RWPE1 (cell line): ENCODE measurements at regions not wholly inside any gene's neighbourhood (a gene's known extent, or its start where the extent isn't known, plus 50 kb on each side); places are given as distances from the start of the nearest gene placed in this dataset.

ENCODE experiments used
- CTCF ChIA-PET: fragments of 350-600 bp; sonication (Branson Sonifier 250); formaldehyde crosslinking; extraction: SDS; loops from one replicate; lab custom pipeline; 2021; lab: Yijun Ruan, JAX
- POLR2A ChIA-PET: fragments of 400-600 bp; formaldehyde crosslinking; extraction: SDS; loops from one replicate; lab custom pipeline; 2020; ENCODE audit warnings: antibody characterized with exemption; ENCODE audit not compliant: low non-redundant PET; lab: Yijun Ruan, JAX
- DNase-seq: peaks from one replicate; pipeline ENCODE4 v3.0.0; 2012; ENCODE audit warnings: low spot score
- H3K27ac ChIP-seq: fragments of 450-650 bp; 2 replicates; pipeline ENCODE4 v1.5.1; 2017
- TF ChIP-seq, protein P1 (sequence below): fragments of 450-650 bp; conservative IDR thresholded peaks from 2 replicates; pipeline ENCODE4 v1.5.1; 2017; ENCODE audit warnings: low read depth, mild to moderate bottlenecking

DNA sequence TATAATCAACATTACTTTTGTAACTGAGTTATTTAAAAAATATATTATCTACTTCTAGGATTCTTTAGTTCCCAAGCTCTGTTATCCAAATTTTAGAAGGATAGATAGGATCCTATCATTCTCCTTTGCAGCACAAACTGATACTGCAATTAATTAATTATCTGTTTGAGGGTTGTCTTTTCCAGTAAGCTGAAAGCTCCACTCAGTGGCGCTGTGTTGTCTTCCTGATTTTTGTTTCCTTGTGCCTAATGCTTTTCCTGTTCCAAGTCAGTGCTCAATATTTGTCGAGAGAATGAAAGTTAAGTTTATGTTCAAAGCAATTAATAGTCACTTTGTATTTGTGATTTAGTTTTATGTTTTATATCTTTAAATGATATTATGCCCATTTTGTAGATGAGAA is 107.4 kb upstream of the ANK2 start:
- TF ChIP-seq, protein P1, sequence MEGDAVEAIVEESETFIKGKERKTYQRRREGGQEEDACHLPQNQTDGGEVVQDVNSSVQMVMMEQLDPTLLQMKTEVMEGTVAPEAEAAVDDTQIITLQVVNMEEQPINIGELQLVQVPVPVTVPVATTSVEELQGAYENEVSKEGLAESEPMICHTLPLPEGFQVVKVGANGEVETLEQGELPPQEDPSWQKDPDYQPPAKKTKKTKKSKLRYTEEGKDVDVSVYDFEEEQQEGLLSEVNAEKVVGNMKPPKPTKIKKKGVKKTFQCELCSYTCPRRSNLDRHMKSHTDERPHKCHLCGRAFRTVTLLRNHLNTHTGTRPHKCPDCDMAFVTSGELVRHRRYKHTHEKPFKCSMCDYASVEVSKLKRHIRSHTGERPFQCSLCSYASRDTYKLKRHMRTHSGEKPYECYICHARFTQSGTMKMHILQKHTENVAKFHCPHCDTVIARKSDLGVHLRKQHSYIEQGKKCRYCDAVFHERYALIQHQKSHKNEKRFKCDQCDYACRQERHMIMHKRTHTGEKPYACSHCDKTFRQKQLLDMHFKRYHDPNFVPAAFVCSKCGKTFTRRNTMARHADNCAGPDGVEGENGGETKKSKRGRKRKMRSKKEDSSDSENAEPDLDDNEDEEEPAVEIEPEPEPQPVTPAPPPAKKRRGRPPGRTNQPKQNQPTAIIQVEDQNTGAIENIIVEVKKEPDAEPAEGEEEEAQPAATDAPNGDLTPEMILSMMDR = no peak
- ChIA-PET POLR2A (no interaction called here), CTCF (interaction anchor here (0.5 to 1.9 kb wide), 2 partner anchors 9 to 290 kb away, joined by 5 read pairs; no protein-coding TSS in a partner anchor)
- no peak for DNase-seq
- no peak overlapping the region for H3K27ac ChIP-seq

DNA sequence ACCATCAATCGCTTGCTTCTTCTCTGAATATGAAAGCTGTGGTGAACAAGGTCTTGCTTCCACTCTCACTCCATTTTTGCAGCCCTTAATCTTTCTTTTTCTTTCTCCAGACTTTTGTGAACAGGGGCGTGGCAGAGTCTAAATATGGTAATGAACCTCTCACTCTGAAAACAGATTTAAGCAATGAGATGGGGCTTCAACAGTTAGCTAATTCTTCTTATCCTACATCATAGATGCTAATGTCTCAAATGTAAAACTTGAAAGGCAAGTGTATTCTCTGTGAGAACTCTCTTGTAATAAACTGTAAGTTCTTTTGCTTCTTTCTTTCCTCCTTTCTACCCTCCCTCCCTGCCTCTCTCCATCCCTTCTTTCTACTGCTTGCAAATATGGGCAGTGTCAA is 106.5 kb upstream of the ANK2 start:
- no peak overlapping the region for H3K27ac ChIP-seq
- ChIA-PET POLR2A (no interaction called here), CTCF (interaction anchor here (1.9 kb wide), 1 partner anchor 8 kb away, joined by 5 read pairs; no protein-coding TSS in a partner anchor)
- TF ChIP-seq, protein P1 = no peak
- no peak for DNase-seq

DNA sequence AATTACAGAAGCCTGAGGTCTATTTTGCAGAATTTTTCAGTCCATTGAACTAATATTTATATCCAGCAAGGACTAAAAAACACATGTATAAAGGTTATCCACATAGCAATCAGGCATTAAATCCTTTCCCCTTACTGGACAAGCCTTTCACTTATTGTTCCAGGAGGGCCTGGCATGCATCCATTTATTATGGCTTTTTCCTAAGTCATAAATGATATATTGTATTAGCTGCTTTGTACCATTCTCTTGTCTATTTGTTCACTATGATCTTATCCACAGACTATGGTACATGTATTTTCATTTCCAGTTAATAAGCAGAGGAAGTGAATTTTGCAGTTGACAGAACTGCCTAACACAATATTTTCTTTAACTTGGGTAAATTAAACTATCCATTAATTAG is 105.4 kb upstream of the ANK2 start:
- H3K27ac ChIP-seq = no peak overlapping the region
- TF ChIP-seq, protein P1 = no peak
- POLR2A ChIA-PET = no interaction called here
- no peak for DNase-seq
- CTCF ChIA-PET = interaction anchor here (0.6 kb wide), 1 partner anchor 131 kb away, joined by 4 read pairs; no protein-coding TSS in a partner anchor

DNA sequence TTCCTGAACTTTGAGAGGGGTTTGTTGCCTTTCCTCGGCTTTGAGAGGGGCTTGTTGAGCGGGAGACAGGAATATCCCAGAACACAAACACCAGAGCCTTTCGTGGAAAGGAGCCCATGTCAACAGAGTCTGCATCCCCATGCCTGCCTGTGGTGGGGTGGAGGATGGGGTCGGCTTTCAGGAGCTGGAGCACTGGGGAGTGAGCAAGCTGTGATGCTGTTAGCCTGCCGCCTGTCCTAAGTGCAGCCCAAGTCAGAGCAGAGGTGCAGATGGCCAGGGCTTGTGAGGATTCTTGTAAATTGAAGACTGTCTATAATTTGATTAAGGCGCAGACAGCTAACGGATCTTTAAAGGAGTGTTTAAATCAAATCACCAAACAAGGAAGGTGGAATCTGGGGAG is 103.3 kb upstream of the ANK2 start:
- CTCF ChIA-PET = interaction anchor here (0.6 kb wide), 1 partner anchor 305 kb away, joined by 3 read pairs; no protein-coding TSS in a partner anchor
- H3K27ac ChIP-seq = no peak overlapping the region
- TF ChIP-seq, protein P1 = no peak
- POLR2A ChIA-PET = interaction anchor here (0.6 kb wide), 1 partner anchor 95 kb away, joined by 6 read pairs; no protein-coding TSS in a partner anchor
- no peak for DNase-seq

GRCh38 chr4:112947616-112948015 is 101.8 kb upstream of the ANK2 start:
- DNase-seq = no peak
- no peak overlapping the region for H3K27ac ChIP-seq
- POLR2A ChIA-PET = no interaction called here
- TF ChIP-seq, protein P1 = no peak
- CTCF ChIA-PET = no interaction called here

GRCh38 chr4:112951362-112952312 is 97.8 kb upstream of the ANK2 start:
- TF ChIP-seq, protein P1 = peak; percentile 76
- DNase-seq = no peak
- H3K27ac ChIP-seq = no peak overlapping the region
- ChIA-PET CTCF (interaction anchor here (0.5 to 1.4 kb wide), 10 partner anchors 9 to 1791 kb away, joined by 3 to 5 read pairs (median 4); no protein-coding TSS in a partner anchor), POLR2A (no interaction called here)
